ENCODE measurements at regions not wholly inside any gene's neighbourhood (a gene's known extent, or its start where the extent isn't known, plus 50 kb on each side); places are given as distances from the start of the nearest gene placed in this dataset.

DNA sequence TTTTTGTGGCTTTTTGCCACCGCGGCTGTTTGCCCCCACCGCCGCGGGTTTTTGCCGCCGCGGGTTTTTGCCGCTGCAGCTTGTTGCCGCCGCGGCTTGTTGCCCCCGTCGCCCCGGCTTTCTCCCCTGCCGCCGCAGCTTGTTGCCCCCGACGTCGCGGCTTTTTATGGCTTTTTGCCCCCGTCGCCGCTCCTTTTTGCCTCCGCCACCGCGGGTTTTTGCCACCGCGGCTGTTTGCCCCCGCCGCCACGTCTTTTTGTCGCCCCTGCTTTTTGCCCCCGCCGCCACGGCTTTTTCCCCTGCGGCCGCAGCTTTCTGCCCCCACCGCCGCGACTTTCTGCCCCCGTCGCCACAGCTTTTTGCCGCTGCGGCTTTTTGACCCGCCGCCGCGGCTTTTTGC, 149.5 kb downstream of the KCNJ18 start:
- intact Hi-C loops (cut with micrococcal nuclease), result no loop called here
- no peak overlapping the region for H2BK5ac ChIP-seq (ENCODE audit: low read depth, low read length, poor library complexity, severe bottlenecking)
- no peaks in the 10 kb centered on the region for H3K27me3 ChIP-seq (ENCODE audit: control insufficient read depth, insufficient read depth, low read length)
- H3K79me1 ChIP-seq (ENCODE audit: low read depth in 1 of 2, low read length in 2 of 2), result no peaks in the 10 kb centered on the region
- H4K20me1 ChIP-seq (ENCODE audit: insufficient read depth, low read length), result no peaks in the 10 kb centered on the region
- no peaks in the 10 kb centered on the region for H3K9me1 ChIP-seq (ENCODE audit: insufficient read depth, low read length)
- DNase-seq (no peak), ATAC-seq (ENCODE audit: low read depth) (no peak)
- no peak overlapping the region for H3K4me3 ChIP-seq (ENCODE audit: insufficient read depth, low read depth, low read length)
- no peak overlapping the region for H2AFZ ChIP-seq (replicated peaks; ENCODE audit: low read length, poor library complexity)
- no peak overlapping the region for H3K9ac ChIP-seq (ENCODE audit: low read depth, low read length)
- H3K23ac ChIP-seq (ENCODE audit: low read depth, low read length), result no peak overlapping the region
- H4K5ac ChIP-seq (ENCODE audit: low read depth, low read length), result no peak overlapping the region
- POLR2A ChIA-PET (ENCODE audit: unreplicated experiment), result no interaction called here
- CTCF ChIA-PET, result no interaction called here
- no peak overlapping the region for H2AK5ac ChIP-seq (ENCODE audit: low read depth, low read length)
- TF ChIP-seq POLR2A (IDR thresholded peaks at IDR 0.05; ENCODE audit: low read depth, low read length), result no peak
- TF ChIP-seq CHD1 (IDR thresholded peaks at IDR 0.05; ENCODE audit: low read depth, low read length), result no peak
- no peak for TF ChIP-seq RCOR1 (IDR thresholded peaks at IDR 0.05; ENCODE audit: insufficient replicate concordance, low read length)
- no peak for TF ChIP-seq NFE2L2 (IDR thresholded peaks at IDR 0.05; ENCODE audit: low read depth, low read length)
- TF ChIP-seq, protein P1, sequence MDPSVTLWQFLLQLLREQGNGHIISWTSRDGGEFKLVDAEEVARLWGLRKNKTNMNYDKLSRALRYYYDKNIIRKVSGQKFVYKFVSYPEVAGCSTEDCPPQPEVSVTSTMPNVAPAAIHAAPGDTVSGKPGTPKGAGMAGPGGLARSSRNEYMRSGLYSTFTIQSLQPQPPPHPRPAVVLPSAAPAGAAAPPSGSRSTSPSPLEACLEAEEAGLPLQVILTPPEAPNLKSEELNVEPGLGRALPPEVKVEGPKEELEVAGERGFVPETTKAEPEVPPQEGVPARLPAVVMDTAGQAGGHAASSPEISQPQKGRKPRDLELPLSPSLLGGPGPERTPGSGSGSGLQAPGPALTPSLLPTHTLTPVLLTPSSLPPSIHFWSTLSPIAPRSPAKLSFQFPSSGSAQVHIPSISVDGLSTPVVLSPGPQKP (IDR thresholded peaks at IDR 0.05; ENCODE audit: borderline replicate concordance, low read depth, low read length), result no peak
- no peak for TF ChIP-seq BHLHE40 (IDR thresholded peaks at IDR 0.05; ENCODE audit: low read depth, low read length)
- no peak for TF ChIP-seq FOS (IDR thresholded peaks at IDR 0.05; ENCODE audit: low read depth, low read length)
- TF ChIP-seq RFX5 (IDR thresholded peaks at IDR 0.05; ENCODE audit: low read depth, low read length), result no peak
- no peak for TF ChIP-seq MAZ (IDR thresholded peaks at IDR 0.05; ENCODE audit: borderline replicate concordance, low read depth, low read length)
- no peak for TF ChIP-seq MXI1 (IDR thresholded peaks at IDR 0.05; ENCODE audit: borderline replicate concordance, low read depth, low read length)
- TF ChIP-seq CEBPB (IDR thresholded peaks at IDR 0.05; ENCODE audit: low read depth, low read length), result no peak
- TF ChIP-seq SMC3 (IDR thresholded peaks at IDR 0.05; ENCODE audit: low read depth, low read length), result no peak
- no peak for TF ChIP-seq MAFK (IDR thresholded peaks at IDR 0.05; ENCODE audit: low read depth, low read length)
- dilution Hi-C loops (cut with HindIII; ENCODE audit: low sequenced_read_pairs, unreplicated experiment), result no loop called here
- H3K4ac ChIP-seq (ENCODE audit: low read depth, low read length), result no peak overlapping the region
- H4K91ac ChIP-seq (ENCODE audit: insufficient read depth, low read depth, low read length), result no peak overlapping the region
- no peak overlapping the region for H2BK20ac ChIP-seq (ENCODE audit: low read depth, low read length)
- in situ Hi-C loops (cut with MboI; ENCODE audit: low sequenced_read_pairs), result no loop called here
- 50% methylated on average over 25 of the region's 49 CpGs; no CpG with 5 or more reads in 1 of the 2 experiments for WGBS, 2 experiments (ENCODE audit: extremely low coverage in 2 of 2, insufficient read length in 1 of 2)
- no peak overlapping the region for H2BK120ac ChIP-seq (ENCODE audit: low read depth, low read length)
- no peak overlapping the region for H3K4me2 ChIP-seq (ENCODE audit: low read depth, low read length)
- no peak overlapping the region for H3K18ac ChIP-seq (ENCODE audit: low read depth, low read length)
- H3K27ac ChIP-seq (ENCODE audit: insufficient read depth, low read length), result no peak overlapping the region
- H3K36me3 ChIP-seq (ENCODE audit: control insufficient read depth, insufficient read depth, low read length), result no peaks in the 10 kb centered on the region
- H3K4me1 ChIP-seq (ENCODE audit: control insufficient read depth, insufficient read depth, low read length), result no peaks in the 10 kb centered on the region
- no peak overlapping the region for H2BK15ac ChIP-seq (ENCODE audit: low read depth, low read length)
- no TSS peak for BruUV-seq (replicated peaks)
- H3K56ac ChIP-seq (ENCODE audit: extremely low read depth, insufficient read depth, low read length), result no peak overlapping the region
- no peak overlapping the region for H4K8ac ChIP-seq (ENCODE audit: low read depth in 2 of 2, low read length in 2 of 2)
- H3K9me3 ChIP-seq (ENCODE audit: control insufficient read depth, insufficient read depth, low read length), result no peaks in the 10 kb centered on the region; the same call in 1 of the 2 replicates
- H2AK9ac ChIP-seq (replicated peaks; ENCODE audit: low read depth, low read length, poor library complexity), result no peak overlapping the region
- H3K14ac ChIP-seq (replicated peaks; ENCODE audit: low read depth, low read length), result no peak overlapping the region

Measured in IMR-90 (cell line).